GM23338 (cell line): ENCODE measurements at regions not wholly inside any gene's neighbourhood (a gene's known extent, or its start where the extent isn't known, plus 50 kb on each side); places are given as distances from the start of the nearest gene placed in this dataset.

ENCODE experiments used
- ATAC-seq: fragments of 200-7000 bp; cut with Tn5 transposase; 3 replicates; pipeline ENCODE4 v1.9.1; 2020
- DNase-seq: peaks from one replicate; pipeline ENCODE4 v3.0.0-alpha.2; 2015; ENCODE audit warnings: low spot score
- H2AFZ ChIP-seq: fragments of 200-600 bp; sonication (generic); 2 replicates; pipeline ENCODE4 v1.8.0; 2016; ENCODE audit warnings: antibody characterized with exemption, mild to moderate bottlenecking, moderate library complexity
- H3F3A ChIP-seq: fragments of 200-600 bp; sonication (generic); replicated peaks from 2 replicates; pipeline ENCODE4 v1.8.0; 2017; ENCODE audit warnings: antibody characterized with exemption, mixed run types, low read depth
- H3K27ac ChIP-seq: fragments of 200-600 bp; sonication (generic); 2 replicates; pipeline ENCODE4 v1.6.1; 2016; ENCODE audit warnings: low read depth
- H3K27me3 ChIP-seq: fragments of 200-600 bp; sonication (generic); 2 replicates; pipeline ENCODE4 v1.8.0; 2016; ENCODE audit warnings: mild to moderate bottlenecking, mixed run types, moderate library complexity; ENCODE audit not compliant: insufficient read depth
- H3K36me3 ChIP-seq: fragments of 200-600 bp; sonication (generic); 2 replicates; pipeline ENCODE4 v1.8.0; 2016; ENCODE audit warnings: mild to moderate bottlenecking; ENCODE audit not compliant: insufficient read depth
- H3K4me1 ChIP-seq: fragments of 200-600 bp; sonication (generic); 2 replicates; pipeline ENCODE4 v1.8.0; 2016; ENCODE audit warnings: mild to moderate bottlenecking, moderate library complexity; ENCODE audit not compliant: insufficient read depth
- H3K4me2 ChIP-seq: fragments of 200-600 bp; sonication (generic); 2 replicates; pipeline ENCODE4 v1.7.1; 2017; ENCODE audit warnings: mixed run types
- H3K4me3 ChIP-seq: fragments of 200-600 bp; sonication (generic); 2 replicates; pipeline ENCODE4 v1.6.1; 2016; ENCODE audit warnings: mixed run types
- H3K79me2 ChIP-seq: fragments of 200-600 bp; sonication (generic); replicated peaks from 2 replicates; pipeline ENCODE4 v1.8.0; 2017; ENCODE audit warnings: mild to moderate bottlenecking; ENCODE audit not compliant: insufficient read depth
- H3K9me2 ChIP-seq: fragments of 200-600 bp; sonication (generic); 2 replicates; pipeline ENCODE4 v1.8.0; 2017; ENCODE audit not compliant: insufficient read depth
- H4K20me1 ChIP-seq: fragments of 200-600 bp; sonication (generic); replicated peaks from 2 replicates; pipeline ENCODE4 v1.8.0; 2017; ENCODE audit warnings: mild to moderate bottlenecking; ENCODE audit not compliant: insufficient read depth
- H3K27ac Mint-ChIP-seq: 2 replicates; pipeline ENCODE4 v1.8.0; 2020; ENCODE audit warnings: inconsistent platforms, mild to moderate bottlenecking, moderate library complexity, mixed read lengths
- H3K27me3 Mint-ChIP-seq: 3 replicates; pipeline ENCODE4 v1.8.0; 2022; ENCODE audit warnings: low read depth, mild to moderate bottlenecking, moderate library complexity, mixed read lengths, inconsistent platforms; ENCODE audit not compliant: insufficient read depth, poor library complexity
- H3K36me3 Mint-ChIP-seq: 3 replicates; pipeline ENCODE4 v1.8.0; 2021; ENCODE audit warnings: low read depth, mild to moderate bottlenecking, inconsistent platforms, moderate library complexity, mixed read lengths
- H3K4me1 Mint-ChIP-seq: 3 replicates; pipeline ENCODE4 v1.8.0; 2020; ENCODE audit warnings: mild to moderate bottlenecking, inconsistent platforms, mixed read lengths
- H3K4me3 Mint-ChIP-seq: 3 replicates; pipeline ENCODE4 v1.8.0; 2021; ENCODE audit warnings: moderate library complexity, mild to moderate bottlenecking, inconsistent platforms, mixed read lengths
- H3K9me3 Mint-ChIP-seq: 3 replicates; pipeline ENCODE4 v1.8.0; 2020; ENCODE audit warnings: moderate library complexity, mild to moderate bottlenecking, inconsistent platforms, mixed read lengths
- CREB1 ChIP-seq: fragments of 250-450 bp; sonication (Bioruptor Pico); IDR thresholded peaks from 2 replicates; pipeline ENCODE4 v1.5.0; 2020; ENCODE audit warnings: low read depth, mild to moderate bottlenecking, moderate library complexity
- EZH2phosphoT487 ChIP-seq: fragments of 200-600 bp; sonication (generic); IDR thresholded peaks from one replicate; pipeline ENCODE4 v1.8.1; 2018; ENCODE audit warnings: antibody characterized with exemption; ENCODE audit not compliant: unreplicated experiment
- JUNB ChIP-seq: IDR thresholded peaks from one replicate; pipeline ENCODE4 v1.6.1; 2016; ENCODE audit warnings: antibody characterized with exemption; ENCODE audit not compliant: unreplicated experiment
- TF ChIP-seq, protein P1 (sequence below): fragments of 250-450 bp; sonication (Bioruptor Pico); IDR thresholded peaks from 2 replicates; pipeline ENCODE4 v1.5.0; 2020; ENCODE audit warnings: mild to moderate bottlenecking, moderate library complexity

GRCh38 chr10:10956681-10957542, 60.8 kb upstream of the CELF2 start (continued):
- TF ChIP-seq, protein P1, sequence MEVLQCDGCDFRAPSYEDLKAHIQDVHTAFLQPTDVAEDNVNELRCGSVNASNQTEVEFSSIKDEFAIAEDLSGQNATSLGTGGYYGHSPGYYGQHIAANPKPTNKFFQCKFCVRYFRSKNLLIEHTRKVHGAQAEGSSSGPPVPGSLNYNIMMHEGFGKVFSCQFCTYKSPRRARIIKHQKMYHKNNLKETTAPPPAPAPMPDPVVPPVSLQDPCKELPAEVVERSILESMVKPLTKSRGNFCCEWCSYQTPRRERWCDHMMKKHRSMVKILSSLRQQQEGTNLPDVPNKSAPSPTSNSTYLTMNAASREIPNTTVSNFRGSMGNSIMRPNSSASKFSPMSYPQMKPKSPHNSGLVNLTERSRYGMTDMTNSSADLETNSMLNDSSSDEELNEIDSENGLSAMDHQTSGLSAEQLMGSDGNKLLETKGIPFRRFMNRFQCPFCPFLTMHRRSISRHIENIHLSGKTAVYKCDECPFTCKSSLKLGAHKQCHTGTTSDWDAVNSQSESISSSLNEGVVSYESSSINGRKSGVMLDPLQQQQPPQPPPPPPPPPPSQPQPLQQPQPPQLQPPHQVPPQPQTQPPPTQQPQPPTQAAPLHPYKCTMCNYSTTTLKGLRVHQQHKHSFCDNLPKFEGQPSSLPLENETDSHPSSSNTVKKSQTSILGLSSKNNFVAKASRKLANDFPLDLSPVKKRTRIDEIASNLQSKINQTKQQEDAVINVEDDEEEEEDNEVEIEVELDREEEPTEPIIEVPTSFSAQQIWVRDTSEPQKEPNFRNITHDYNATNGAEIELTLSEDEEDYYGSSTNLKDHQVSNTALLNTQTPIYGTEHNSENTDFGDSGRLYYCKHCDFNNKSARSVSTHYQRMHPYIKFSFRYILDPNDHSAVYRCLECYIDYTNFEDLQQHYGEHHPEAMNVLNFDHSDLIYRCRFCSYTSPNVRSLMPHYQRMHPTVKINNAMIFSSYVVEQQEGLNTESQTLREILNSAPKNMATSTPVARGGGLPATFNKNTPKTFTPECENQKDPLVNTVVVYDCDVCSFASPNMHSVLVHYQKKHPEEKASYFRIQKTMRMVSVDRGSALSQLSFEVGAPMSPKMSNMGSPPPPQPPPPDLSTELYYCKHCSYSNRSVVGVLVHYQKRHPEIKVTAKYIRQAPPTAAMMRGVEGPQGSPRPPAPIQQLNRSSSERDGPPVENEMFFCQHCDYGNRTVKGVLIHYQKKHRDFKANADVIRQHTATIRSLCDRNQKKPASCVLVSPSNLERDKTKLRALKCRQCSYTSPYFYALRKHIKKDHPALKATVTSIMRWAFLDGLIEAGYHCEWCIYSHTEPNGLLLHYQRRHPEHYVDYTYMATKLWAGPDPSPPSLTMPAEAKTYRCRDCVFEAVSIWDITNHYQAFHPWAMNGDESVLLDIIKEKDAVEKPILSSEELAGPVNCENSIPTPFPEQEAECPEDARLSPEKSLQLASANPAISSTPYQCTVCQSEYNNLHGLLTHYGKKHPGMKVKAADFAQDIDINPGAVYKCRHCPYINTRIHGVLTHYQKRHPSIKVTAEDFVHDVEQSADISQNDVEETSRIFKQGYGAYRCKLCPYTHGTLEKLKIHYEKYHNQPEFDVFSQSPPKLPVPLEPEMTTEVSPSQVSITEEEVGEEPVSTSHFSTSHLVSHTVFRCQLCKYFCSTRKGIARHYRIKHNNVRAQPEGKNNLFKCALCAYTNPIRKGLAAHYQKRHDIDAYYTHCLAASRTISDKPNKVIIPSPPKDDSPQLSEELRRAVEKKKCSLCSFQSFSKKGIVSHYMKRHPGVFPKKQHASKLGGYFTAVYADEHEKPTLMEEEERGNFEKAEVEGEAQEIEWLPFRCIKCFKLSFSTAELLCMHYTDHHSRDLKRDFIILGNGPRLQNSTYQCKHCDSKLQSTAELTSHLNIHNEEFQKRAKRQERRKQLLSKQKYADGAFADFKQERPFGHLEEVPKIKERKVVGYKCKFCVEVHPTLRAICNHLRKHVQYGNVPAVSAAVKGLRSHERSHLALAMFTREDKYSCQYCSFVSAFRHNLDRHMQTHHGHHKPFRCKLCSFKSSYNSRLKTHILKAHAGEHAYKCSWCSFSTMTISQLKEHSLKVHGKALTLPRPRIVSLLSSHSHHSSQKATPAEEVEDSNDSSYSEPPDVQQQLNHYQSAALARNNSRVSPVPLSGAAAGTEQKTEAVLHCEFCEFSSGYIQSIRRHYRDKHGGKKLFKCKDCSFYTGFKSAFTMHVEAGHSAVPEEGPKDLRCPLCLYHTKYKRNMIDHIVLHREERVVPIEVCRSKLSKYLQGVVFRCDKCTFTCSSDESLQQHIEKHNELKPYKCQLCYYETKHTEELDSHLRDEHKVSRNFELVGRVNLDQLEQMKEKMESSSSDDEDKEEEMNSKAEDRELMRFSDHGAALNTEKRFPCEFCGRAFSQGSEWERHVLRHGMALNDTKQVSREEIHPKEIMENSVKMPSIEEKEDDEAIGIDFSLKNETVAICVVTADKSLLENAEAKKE: no peak
- no peak for TF ChIP-seq CREB1

DNA sequence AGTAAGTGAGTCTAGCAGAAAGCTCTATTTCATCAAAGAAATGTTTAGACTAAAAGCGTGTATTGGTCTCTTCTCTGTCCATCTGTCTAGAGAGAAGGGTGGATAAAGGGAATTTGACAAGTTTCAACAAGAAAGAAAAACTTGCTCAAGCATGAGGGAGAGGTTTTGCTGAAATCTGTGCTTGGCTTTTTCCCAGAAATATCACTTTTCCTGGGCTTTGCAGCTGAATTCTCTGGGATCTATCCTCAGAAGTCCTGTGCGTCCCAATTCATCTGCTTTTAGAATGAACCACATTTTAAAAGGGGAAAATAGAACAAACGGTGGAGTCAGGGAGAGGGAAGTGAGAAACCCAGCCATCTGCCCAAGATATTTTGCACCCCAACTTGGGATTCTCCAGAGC, 59.6 kb upstream of the CELF2 start:
- no peak overlapping the region for H3K4me3 ChIP-seq
- no peaks in the 10 kb centered on the region for H3F3A ChIP-seq
- no peaks in the 10 kb centered on the region for H3K36me3 Mint-ChIP-seq
- H2AFZ ChIP-seq: 0 out of 2 replicates have a peak overlapping the region, but pooled peaks have one; percentile 32
- ATAC-seq (no peak), DNase-seq (no peak)
- H3K4me2 ChIP-seq: no peak overlapping the region
- H3K27ac Mint-ChIP-seq: no peak overlapping the region
- H3K27ac ChIP-seq: no peak overlapping the region
- H3K9me2 ChIP-seq: peaks cover 6% of the 10 kb centered on the region; the same call in 1 of the 2 replicates
- H3K27me3 Mint-ChIP-seq: no peaks in the 10 kb centered on the region
- no peaks in the 10 kb centered on the region for H3K4me1 ChIP-seq
- no peaks in the 10 kb centered on the region for H3K4me1 Mint-ChIP-seq
- H3K79me2 ChIP-seq: no peaks in the 10 kb centered on the region
- no peaks in the 10 kb centered on the region for H3K9me3 Mint-ChIP-seq
- H3K4me3 Mint-ChIP-seq: no peak overlapping the region
- no peaks in the 10 kb centered on the region for H4K20me1 ChIP-seq
- TF ChIP-seq JUNB (no peak), EZH2phosphoT487 (no peak)
- H3K27me3 ChIP-seq: no peaks in the 10 kb centered on the region
- no peaks in the 10 kb centered on the region for H3K36me3 ChIP-seq
